ENCODE measurements at regions not wholly inside any gene's neighbourhood (a gene's known extent, or its start where the extent isn't known, plus 50 kb on each side); places are given as distances from the start of the nearest gene placed in this dataset.

DNA sequence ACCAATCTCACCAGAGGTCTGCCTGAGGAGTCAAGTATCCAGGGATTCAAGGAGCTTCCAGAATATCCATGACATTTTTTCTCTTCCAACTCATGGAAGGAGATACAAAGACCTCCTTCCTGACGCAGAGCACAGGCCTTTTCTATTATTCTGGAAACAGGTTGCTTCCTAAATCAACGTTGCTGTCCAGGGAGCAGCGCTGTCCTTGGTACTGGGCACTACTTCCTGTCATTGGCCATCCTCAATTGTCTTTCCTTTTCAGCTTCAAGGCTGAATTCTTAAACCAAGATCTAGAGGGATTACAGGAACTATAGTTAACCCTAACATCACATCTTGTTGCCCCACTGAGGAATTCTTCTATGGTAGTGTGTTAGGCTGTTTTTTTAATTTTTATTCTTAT lies 50.4 kb upstream of the TBC1D21 start:
- no peak overlapping the region for H3K4me2 ChIP-seq (ENCODE audit: extremely low read depth, insufficient read depth, low read length)
- no peaks in the 10 kb centered on the region for H4K20me1 ChIP-seq (ENCODE audit: control insufficient read depth, extremely low read depth, insufficient read depth, low read length)
- H3K79me2 ChIP-seq (ENCODE audit: control insufficient read depth, insufficient read depth, low read length) = no peaks in the 10 kb centered on the region
- peaks cover 6% of the 10 kb centered on the region for H3K27me3 ChIP-seq (ENCODE audit: control insufficient read depth, insufficient read depth, low read length)
- no peak overlapping the region for H2AFZ ChIP-seq (ENCODE audit: low read length)
- no peak overlapping the region for H3K27ac ChIP-seq (ENCODE audit: insufficient read depth, low read length)
- no peak overlapping the region for H3K4me3 ChIP-seq (replicated peaks in 1 of 4; ENCODE audit: control extremely low read depth in 1 of 4, insufficient read depth in 1 of 4, low read depth in 3 of 4, low read length in 4 of 4)
- H3K36me3 ChIP-seq (ENCODE audit: control insufficient read depth, insufficient read depth, low read length) = no peaks in the 10 kb centered on the region
- H3K9ac ChIP-seq (ENCODE audit: insufficient read depth, low read length) = no peak overlapping the region
- no peaks in the 10 kb centered on the region for H3K4me1 ChIP-seq (ENCODE audit: control insufficient read depth, extremely low read depth, insufficient read depth, low read length)
- peak; percentile 28 to 38 for DNase-seq (ENCODE audit: low read depth in 2 of 2)
- TF ChIP-seq, protein P1, sequence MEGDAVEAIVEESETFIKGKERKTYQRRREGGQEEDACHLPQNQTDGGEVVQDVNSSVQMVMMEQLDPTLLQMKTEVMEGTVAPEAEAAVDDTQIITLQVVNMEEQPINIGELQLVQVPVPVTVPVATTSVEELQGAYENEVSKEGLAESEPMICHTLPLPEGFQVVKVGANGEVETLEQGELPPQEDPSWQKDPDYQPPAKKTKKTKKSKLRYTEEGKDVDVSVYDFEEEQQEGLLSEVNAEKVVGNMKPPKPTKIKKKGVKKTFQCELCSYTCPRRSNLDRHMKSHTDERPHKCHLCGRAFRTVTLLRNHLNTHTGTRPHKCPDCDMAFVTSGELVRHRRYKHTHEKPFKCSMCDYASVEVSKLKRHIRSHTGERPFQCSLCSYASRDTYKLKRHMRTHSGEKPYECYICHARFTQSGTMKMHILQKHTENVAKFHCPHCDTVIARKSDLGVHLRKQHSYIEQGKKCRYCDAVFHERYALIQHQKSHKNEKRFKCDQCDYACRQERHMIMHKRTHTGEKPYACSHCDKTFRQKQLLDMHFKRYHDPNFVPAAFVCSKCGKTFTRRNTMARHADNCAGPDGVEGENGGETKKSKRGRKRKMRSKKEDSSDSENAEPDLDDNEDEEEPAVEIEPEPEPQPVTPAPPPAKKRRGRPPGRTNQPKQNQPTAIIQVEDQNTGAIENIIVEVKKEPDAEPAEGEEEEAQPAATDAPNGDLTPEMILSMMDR (conservative IDR thresholded peaks at IDR 0.05 in 1 of 2, IDR thresholded peaks at IDR 0.05 in 1 of 2; ENCODE audit: low read depth in 1 of 2, low read length in 2 of 2) = no peak
- no peak for TF ChIP-seq EZH2 (IDR thresholded peaks at IDR 0.05; ENCODE audit: low read length, missing control alignments)
- no peaks in the 10 kb centered on the region for H3K9me3 ChIP-seq (ENCODE audit: control insufficient read depth, insufficient read depth, low read depth, low read length)
